ENCODE measurements at regions not wholly inside any gene's neighbourhood (a gene's known extent, or its start where the extent isn't known, plus 50 kb on each side); places are given as distances from the start of the nearest gene placed in this dataset.
"Not testable (repeated sequence)": the region's sequence is repeated elsewhere in the genome, so short reads cannot be mapped to it uniquely, and the experiment has no call there.

DNA sequence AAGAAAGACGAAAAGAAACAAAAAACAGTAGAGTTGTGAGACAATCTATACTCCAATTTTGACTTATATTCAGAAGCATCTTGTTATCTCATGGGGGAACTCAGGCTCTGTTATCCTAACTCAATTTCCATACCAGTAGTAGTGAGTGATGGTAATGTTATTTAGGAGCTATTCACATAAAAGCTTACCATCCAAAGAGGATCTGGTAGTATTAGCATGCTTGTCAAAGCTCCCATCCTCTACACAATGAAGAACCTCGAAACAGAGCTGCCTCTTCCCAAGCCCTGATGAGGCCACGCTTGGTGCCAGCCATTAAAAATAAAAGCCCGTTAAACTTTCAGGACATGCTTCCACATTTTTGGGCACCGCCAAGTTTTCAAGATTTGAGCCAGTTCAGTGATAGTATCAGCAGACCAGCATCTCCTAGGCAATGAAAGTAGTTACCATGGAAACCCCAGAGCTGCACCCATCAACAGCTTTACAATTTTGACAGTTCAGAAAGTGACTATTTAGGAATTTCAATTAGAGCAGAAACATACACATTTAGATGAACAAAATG, 173.3 kb downstream of the CD83 start:
- DNase-seq (ENCODE audit: low read depth in 2 of 2), result no peak

DNA sequence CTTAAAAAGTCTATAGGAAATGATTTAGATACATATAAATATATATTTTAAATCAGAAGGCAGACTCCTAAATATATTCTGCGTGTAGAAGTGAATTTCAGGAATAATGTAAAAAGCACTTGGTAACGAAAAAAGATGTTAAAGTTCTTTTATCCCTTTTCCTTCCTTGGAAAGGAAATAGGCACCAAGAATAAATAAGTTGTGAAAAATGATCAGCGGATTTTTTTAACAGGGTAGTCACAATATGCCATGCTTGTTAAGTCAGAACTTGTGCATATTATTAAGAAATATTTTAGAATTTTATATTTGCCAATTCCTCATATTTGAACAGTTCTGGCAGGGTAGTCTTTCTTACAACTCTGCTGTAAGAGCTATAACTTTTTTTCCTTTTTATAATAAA, 173.8 kb downstream of the CD83 start:
- no peak for DNase-seq (ENCODE audit: low read depth in 2 of 2)

DNA sequence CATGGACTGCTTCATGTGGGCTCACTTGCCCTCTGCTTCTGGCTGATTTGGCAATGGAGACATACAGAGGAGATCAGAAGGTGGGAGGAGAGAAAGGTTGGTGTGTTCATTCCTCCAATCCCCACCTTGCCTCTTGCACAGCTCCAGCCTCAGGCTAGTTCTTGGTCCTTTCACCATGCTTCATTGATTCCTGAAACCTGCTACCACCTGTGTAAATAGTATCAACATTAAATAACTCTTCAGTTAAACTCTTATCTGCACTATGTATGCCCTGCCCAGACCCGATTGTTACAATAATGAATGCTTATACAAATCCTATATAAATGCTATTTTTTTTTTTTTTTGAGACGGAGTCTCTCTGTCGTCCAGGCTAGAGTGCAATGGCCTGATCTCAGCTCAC, 174.5 kb downstream of the CD83 start:
- DNase-seq (ENCODE audit: low read depth in 2 of 2), result no peak

DNA sequence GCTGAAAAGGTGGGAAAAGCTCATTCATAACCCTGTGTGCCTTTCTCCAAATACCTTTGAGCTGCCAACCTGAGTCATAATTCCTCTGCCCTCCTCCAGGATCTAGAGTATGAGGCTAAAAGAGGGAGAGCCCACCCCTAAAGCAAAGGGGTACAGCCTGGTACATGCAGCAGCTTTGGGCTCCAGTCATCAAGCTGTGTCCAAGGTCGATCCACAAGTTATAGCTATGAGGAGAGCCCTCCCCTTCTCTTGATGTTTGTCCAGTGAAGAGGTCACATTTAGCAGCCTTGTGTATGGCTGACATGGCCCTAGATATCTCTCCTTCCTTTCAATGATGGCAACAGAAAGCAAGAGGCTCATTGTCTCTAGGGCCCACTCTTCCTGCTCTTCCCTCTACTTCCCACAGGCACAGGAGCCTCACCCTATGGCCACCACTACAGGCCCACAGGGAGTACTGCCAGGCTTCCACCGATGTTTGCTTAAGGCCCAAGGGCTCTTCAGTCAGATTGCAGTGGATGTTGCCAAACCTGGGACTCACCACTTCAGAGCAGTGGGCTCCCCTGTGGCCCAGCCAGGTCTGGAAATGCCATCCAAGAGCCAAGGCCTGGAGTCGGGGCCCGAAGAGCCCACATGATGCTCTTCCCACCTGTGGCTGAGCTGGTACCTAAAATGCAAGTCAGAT, 176.8 kb downstream of the CD83 start:
- no peak for DNase-seq (ENCODE audit: low read depth in 2 of 2)

DNA sequence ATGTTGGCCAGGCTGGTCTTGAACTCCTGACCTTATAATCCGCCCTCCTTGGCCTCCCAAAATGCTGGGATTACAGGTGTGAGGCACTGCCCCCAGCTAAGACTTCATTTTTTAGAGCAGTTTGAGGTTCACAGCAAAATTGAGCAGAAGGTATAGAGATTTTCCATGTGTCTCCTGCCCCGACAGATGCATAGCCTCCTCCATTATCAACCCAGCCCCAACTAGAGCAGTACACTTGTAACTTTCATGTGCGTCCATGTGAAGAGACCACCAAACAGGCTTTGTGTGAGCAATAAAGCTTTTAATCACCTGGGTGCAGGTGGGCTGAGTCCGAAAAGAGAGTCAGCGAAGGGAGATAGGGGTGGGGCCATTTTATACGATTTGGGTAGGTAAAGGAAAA, 179.1 kb downstream of the CD83 start:
- DNase-seq (ENCODE audit: low read depth in 2 of 2), result not testable (repeated sequence)

DNA sequence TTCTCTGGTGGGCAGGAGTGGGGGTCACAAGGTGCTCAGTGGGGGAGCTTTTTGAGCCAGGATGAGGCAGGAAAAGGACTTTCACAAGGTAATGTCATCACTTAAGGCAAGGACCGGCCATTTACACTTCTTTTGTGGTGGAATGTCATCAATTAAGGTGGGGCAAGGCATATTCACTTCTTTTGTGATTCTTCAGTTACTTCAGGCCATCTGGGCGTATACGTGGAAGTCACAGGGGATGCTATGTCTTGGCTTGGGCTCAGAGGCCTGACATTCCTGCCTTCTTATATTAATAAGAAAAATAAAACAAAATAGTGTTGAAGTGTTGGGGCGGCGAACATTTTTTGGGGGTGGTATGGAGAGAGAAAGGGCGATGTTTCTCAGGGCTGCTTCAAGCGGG, 179.5 kb downstream of the CD83 start:
- DNase-seq (ENCODE audit: low read depth in 2 of 2), result not testable (repeated sequence)

DNA sequence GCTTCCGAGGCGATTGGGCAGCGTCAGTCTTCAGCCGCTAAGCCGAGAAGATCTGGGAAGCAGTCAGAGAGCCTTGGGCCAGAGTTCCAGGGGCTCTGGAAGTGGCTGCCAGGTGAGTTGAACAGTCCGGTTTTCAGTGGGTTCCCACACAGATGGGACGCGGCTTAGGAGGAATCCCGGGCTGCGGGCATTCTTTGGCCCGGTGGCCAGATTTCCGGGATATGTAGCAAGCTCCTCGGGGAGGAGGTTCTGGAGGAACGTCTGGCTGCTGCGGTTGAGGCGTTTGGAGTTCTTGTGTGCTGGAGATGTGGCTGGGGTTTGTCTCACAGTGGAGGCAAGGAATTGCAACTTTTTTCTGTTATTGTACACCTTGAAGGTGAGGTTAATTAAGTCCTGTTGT, 182.6 kb downstream of the CD83 start:
- not testable (repeated sequence) for DNase-seq (ENCODE audit: low read depth in 2 of 2)

DNA sequence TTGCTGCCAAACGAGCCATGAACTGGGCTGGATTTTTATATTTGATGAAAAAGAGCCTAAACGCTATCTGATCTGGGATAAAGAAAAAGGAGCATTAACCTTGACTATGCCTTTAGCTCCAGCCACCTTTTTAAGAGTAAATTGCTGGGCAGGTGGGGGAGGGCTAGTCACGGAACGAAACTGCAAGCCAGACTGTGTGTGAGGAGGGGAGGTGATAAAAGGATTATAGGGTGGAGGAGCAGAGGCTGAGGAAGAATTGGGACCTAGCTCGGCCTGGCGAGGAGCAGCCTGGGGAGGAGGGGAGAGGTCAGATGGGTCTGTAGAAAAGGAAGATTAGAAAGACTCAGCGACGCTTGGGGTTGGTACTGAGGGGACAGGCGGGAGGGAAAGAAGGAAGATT, 183.1 kb downstream of the CD83 start:
- not testable (repeated sequence) for DNase-seq (ENCODE audit: low read depth in 2 of 2)

DNA sequence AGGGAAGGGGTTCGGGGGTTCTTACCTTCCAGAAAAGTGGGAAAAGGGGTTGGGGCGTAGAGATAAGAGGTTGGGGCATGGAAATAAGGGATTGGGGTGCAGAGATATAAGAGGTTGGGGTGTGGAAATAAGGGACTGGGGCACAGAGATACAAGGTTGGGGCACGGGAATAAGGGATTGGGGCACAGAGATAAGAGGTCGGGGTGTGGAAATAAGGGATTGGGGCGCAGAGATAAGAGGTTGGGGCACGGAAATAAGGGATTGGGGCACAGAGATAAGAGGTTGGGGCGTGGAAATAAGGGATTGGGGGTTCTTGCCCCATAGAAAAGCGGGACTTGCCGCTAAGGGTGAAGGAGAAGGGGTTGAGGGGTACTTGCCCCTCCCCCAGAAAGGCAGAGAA, 183.9 kb downstream of the CD83 start:
- not testable (repeated sequence) for DNase-seq (ENCODE audit: low read depth in 2 of 2)

DNA sequence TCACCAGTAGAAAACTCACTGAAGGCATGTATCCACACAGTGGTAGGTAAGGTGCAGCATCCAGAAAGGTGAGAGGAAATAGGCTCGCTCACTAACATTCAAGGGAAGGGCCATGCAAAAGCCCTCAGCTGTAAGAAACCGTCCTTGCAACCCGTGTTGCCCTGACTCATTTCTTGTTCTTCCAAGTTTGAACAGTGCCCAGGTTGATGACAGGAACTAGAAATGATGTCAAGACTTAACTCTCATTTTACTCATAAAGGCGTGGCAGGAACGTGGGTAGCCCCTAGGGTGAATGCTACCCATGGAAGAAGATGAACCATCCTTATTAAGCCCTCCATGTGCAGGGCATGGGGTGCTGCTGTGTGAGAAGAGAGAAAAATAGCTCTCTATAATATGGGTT, 187.6 kb downstream of the CD83 start:
- no peak for DNase-seq (ENCODE audit: low read depth in 2 of 2)

DNA sequence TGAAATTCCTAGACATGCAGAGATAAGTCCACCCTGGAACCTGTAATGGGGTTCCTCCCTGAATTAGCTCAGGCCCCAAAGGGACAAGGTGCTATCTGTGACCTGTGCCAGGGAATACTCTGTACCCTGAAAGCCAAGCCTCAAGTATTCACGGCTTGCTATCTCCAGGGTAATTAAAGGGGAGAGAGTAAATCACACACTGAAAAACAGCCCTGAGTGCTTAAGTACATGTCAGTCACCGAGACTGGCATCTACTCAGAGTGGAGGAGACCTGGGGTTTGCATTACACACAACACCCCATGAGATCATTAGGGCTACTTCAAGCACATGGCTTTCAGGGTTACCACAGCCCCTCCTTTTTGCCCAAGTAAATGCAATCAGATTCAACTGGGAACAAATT, 188.1 kb downstream of the CD83 start:
- DNase-seq (ENCODE audit: low read depth in 2 of 2), result no peak

DNA sequence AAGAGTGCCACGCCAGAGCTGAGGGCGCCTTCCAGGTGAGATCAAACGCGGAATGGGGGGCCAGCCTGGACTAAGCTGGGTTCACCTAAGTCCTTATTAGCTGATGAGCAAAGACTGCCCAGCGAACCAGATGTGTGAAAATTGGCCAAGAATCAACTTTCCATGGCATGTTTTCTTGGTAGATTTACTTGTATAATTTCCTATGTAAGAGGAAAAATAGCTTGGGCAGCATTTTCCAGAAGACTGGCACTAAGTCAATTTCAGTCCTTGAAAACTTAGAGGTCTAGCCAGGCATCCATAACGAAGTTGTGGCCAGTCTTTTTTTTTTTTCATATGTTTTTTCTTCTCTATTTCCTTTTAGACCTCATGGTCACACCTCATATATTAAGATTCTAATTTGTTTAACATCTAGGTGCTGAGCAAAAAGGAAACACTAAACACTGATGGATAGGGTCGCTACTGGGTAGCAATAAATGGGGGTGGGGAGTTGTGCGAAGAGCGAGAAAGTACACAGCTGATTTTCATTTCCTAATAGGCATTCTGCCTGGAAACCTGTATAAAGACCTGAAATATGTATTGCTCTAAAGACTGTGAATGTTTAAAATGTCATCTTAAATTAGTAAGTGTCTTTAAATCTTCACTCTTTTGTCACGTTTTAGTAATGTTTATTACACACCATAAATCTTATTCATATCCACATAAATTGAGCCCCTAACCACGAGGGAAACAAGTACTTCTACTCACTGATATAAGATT, 188.8 kb downstream of the CD83 start:
- no peak for DNase-seq (ENCODE audit: low read depth in 2 of 2)

DNA sequence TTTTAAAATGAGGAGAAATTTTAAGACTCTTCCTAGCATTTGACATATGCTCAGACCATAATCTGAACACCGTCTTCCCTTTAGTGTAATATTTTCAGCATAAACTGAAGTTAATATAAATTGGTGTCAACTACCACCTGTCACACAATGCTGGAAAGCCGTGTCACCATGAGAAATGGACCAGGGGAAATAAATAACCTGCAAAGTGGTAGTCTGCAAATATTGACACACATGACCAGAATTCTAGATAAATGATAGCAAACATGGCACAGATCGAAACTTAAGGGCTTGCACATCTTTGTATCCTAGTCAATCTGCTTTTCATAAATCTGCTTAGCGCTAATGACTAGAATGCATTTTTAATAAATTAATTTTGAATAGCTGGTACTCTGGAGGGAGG, 191.9 kb downstream of the CD83 start:
- no peak for DNase-seq (ENCODE audit: low read depth in 2 of 2)

DNA sequence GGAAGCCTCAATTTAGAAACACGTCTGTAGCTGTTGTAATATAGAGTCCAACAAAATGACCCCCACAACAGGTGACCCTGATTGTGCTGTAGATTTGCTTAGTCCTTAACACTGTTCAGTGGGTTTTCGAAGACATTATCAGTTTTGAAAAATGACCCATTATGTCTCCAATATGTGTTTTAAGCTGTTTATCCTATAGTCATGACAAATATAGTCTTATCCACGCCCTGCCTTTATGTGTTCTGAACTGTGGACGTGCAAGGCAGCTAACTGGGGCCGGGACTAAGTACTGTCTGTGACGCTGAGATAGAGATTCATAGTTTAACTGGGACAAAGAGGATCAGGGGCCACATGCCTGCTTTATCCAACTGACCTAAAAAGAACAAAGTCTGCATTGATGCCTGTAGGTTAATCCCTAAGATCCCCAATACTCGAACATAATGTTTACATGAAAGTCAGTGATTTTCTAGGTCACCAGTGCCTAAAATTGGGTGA, 192.4 kb downstream of the CD83 start:
- no peak for DNase-seq (ENCODE audit: low read depth in 2 of 2)

DNA sequence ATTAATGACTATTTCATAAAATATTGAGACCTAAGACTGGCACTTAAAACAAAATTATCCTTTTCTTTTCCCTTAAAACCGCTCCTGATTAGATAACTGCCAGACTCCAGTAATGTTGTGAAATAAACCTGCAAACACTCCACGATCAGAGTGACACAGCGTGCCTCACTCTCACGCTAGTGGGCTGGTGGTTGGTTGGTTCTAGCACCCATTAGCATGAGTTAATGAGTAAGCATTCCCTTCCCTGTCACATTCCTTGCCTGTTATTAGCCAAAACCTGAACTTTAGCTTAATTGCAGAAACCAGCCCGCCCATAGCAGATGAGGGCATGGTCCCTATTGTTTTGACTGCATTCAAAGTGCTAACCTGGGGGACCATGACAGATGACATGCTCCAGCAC, 193.4 kb downstream of the CD83 start:
- DNase-seq (ENCODE audit: low read depth in 2 of 2), result no peak

DNA sequence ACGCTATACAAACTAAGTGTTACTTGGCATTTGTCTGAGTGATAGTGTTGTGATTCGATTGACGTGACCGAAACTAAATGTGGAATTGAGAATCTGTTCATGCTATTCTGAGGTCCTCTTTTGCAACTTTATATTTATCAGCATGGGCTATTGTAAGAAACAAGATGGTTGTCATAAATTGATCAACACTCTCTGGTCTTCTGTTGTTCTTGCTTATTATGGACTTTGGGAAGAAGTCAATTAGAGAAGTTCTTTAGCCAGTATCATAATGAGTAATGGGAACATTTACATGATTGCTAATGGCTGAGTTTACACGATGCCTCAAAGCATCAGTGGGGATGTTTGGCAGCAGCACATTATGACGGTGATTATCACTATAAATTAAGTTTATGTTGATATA, 195.0 kb downstream of the CD83 start:
- no peak for DNase-seq (ENCODE audit: low read depth in 2 of 2)

DNA sequence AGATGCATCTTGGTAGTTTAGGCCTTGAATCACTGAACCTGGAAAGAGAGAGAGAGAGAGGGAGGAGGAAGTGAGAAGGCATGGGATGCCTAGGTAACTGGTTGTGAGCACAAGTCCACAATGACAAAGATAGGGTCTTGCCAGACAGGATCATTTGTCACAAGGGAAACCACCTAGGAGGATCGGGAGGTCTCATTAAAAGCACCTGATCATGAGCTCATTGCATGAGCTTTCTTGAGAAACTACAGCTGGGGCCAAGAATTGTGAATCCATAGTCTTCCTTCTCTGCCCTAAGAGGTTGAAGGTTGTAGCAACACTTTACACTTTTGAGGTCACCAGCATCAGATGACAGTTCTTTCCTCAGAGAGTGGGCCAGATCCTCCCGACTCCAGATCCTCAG, 195.7 kb downstream of the CD83 start:
- DNase-seq (ENCODE audit: low read depth in 2 of 2), result no peak

DNA sequence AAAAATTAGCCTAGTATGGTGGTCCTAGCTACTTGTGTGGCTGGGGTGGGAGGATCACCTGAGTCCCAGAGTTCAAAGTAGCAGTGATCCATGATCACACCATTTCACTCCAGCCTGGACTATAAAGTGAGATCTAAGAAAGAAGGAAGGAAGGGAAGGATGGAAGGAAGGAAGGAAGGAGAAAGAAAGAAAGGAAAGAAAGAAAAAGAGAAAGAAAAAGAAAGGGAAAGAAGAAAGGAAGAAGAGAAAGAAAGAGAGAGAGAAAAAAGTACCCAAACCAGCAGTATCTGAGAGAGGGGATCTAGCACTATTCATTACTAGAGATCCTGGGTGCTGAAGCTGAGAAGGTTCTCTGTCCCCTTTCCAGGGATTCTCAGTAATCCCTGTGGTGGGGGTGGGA, 197.8 kb downstream of the CD83 start:
- no peak for DNase-seq (ENCODE audit: low read depth in 2 of 2)

DNA sequence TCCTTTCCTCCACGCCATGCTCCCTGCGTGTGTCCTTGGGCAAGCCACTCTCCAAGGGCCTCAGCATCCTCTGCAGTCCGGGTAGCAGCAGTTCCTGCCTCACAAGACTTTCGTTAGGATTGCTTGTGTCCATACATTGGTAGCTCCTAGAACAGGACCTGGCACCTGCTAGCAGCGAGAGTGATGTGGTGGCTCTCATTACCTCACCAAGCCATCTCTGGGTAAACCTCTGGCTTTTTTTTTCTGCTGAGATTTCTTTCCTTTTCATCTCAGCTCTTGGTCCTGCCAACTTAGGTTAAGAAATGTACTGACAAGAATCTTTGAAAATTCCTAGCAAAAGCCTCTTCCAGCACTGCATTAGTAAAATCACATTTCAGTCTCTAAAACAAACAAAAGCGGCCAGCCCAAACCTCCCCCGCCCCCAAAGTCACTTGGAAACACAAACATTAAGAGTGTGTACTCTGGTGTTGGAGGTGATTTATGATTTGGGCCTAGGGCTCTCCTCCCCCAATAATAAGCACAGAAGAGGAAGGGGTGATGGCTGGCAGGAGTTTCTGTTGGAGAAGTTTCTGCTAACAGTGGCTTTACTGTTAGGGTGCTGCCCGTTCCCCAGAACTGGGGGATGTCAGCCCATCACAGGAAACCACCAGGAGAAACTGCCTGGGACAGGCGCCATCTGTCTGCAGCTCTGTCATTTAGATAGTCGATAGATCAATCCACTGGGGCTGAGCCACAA, 199.2 kb downstream of the CD83 start:
- DNase-seq (ENCODE audit: low read depth in 2 of 2), result no peak

DNA sequence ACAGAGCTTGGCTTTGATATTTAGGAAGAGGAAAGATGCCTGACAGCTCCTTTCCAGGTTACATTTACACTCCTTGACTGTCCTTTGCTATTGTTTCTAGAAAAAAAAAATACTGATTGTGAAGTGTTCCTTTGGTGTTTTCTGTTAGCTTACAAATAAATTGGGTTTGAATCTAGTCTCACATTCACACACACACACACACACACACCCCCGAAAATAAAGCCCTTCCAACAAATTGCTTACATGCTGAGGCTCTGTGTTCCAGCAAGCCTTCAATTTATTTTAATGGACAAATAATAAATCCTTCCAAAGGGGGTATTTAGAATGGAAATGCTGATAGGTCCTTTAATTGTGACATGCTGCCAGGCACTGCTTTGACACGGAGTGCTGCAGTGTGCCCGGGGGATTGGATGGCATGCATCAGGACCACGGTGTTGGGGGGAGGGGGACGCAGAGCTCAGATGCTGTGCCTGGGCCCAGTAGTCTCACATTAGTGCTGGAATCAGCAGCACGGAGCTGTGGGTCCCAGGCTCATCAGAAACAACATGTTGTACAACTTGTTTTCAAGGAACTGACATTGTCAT, 199.9 kb downstream of the CD83 start:
- DNase-seq (ENCODE audit: low read depth in 2 of 2), result no peak

DNA sequence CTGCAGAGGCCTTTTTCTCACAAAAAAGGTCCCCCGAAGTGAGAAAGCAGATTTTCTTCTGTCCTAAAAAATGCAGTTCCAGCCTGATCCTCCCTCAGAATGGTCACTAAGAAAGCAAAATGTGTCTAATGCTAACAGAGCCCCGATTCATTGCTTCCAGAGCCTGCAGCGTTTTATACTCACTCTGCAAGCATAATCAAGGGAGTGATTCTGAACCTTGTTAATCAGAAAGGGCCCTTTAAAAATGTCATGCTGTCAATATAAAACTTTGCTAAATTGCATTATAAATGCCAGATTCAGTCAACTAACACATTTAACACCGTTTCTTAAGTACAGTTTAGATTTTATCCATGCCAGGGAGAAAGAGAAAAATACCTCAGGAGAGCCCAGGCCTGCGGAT, 202.8 kb downstream of the CD83 start:
- DNase-seq (ENCODE audit: low read depth in 2 of 2), result no peak
